NCI-H2227 (cell line): ENCODE measurements at regions not wholly inside any gene's neighbourhood (a gene's known extent, or its start where the extent isn't known, plus 50 kb on each side); places are given as distances from the start of the nearest gene placed in this dataset.
A peak's percentile ranks its signal among the peaks of the same experiment; 100 is the strongest.
"Not testable (repeated sequence)": the region's sequence is repeated elsewhere in the genome, so short reads cannot be mapped to it uniquely, and the experiment has no call there.

Source experiments
- DNase-seq: peaks from one replicate; lab custom pipeline; 2025; ENCODE audit not compliant: unreplicated experiment; lab: John Stamatoyannopoulos, UW

DNA sequence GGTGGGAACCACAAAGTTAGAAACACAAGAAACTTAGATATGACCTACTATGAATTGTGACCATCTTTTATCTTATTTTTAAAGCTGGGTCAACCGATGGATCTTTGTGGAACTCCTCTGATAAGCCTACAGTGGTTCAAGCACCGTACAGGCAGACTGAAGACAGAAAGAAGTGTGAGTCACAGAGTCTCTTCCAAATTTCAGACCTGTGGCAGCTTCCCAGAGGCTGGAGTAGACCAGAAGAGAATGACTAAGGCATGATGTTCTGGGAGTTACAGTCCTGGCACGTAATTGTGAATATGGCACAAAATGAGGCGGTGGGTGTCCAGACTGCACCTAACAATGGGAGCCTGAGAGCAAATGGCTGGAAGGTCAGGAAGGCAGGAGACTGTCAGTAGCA lies 70.0 kb downstream of the LMO4 start:
- DNase-seq = no peak

DNA sequence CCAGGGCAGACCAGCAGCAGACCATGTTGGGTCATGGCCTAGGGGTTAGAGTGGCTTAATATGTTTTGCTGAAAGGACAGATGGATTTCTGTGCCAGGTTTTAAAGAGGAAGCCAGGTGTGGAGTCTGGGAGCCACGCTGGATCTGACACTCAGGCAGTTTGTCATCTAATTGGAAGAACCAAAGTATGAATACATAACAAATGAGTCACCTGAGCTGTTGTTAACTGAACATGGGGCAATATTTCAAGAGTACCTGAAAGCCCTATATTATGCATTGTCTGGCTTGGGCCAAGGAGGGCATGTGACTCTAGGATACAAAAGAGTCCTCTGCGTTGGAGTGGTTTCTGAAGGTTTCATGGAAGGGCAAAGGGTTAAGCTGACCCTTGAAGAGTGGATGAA lies 70.6 kb downstream of the LMO4 start:
- DNase-seq = peak; percentile 50

DNA sequence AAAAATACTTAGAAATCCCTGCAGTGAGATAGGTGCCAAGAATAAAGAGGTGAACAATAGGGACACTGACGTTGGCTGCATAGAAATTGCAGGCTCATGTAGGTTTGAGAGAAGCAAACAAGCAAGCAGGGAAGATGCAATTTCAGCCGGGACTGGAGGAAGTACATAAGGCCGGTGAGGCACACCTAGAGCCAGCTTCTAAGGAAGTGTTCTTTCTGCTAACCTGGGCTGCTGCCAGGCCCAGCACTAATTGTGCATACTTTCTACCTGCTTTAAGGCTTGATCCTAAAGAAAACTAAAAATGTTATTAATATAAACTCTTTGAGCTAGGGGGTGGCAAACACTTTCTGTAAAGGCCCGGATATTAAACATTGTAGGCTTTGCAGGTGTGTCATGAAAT lies 71.0 kb downstream of the LMO4 start:
- peak; percentile 50 for DNase-seq

DNA sequence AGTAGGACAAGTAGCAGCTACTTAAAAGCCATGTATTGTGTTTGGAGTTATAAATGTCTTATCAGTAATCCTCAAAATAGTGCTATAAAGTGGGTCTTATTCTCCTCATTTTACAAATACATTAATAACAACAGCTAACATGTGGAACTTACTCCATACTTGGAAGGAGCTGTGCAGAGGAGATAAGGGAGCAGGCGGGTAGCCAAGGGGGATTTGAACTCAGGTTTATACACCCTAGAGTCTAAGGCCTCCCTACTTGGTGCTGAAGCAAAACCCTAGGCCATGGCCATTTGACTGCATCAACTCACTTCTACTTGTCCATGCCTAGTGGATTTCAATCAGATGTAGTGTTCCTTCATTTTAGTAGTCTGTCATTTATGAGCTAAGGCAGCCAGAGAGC lies 72.1 kb downstream of the LMO4 start:
- no peak for DNase-seq

DNA sequence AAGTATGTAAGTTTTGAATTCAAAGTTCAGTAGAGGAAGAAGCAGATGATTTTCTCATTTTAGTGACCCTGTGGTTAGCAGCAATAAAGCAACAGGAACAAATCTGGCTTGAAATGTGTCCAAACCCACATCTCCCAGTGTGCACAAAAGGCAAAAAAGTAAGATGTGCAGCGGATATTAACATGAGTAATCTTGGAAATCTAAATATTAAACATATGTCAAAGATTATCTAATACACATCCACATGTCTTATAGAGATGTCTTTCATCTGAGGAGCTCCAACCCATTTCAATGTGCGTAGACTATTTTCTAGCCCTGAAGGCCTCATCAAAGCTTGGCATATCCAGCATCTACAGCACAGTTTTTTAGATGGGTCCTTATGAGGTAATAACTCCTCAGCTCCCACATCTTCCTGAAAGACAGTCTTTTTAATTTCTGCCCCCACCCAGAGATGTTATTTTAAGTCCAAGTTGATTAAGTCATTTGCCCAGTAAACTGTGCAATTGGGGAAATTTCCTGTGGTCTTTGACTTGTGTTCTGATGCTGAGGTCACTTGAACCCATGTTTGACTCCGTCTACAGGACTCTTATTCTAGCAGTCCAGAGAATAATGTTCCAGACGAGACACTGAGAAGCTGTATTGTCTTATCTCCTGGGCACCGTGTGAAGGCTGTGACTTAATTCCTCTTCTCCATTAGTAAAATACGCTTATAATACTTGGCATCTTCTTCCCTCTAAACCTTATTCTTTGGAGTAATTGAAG lies 73.7 kb downstream of the LMO4 start:
- no peak for DNase-seq

DNA sequence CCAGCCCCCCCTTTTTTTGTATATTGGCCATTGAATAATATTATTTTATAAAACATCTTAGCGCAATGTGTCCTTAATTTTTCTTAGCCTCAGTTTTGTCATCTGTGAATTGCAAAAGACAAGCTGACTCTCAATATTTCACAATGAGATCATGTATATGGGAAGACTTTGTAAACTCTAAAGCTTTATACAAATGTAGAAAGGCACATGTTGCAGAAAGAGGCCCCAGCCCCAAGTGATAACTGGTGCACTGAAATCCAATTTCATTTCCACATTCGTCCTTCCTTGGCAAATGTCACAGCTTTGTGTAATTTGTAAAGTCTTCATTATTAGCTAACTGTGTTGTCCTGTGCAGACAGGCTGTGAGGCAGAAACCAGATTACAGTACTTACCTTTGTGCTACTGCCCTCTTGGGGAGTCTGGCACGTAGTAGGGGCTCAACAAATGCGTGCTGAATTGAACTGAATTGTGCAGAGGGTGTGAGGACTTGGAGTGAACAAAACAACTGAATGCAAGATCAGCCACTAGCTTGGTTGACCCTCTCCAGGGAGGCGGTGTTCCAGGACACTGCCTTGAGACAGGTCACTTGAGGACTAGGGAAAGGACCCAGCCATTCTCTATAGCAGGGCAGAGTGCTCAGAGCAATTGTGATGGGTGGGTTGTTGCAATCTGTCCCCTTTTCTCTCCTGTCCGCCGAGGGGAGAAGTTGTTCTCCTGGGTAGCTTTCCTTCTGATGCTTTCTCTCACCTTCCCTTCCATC lies 74.6 kb downstream of the LMO4 start:
- no peak for DNase-seq

DNA sequence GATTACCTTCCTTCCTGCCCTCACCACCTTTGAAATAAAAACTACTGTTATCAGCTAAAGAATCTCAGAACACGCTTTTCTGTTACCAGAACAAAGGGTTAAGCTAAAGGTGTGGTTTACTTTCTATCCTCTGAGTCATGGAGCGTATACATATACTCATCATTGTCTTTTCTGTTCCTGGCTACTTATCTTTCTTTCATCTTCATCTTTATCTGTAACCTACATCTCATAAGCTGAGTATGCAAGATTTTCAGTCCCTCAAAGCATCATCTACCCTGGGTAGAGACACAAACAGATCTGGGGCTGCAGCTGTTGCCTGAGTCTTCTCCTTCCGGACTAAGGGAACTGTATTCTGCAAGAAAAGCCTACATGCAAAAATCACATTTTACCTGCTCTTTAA lies 75.6 kb downstream of the LMO4 start:
- no peak for DNase-seq

DNA sequence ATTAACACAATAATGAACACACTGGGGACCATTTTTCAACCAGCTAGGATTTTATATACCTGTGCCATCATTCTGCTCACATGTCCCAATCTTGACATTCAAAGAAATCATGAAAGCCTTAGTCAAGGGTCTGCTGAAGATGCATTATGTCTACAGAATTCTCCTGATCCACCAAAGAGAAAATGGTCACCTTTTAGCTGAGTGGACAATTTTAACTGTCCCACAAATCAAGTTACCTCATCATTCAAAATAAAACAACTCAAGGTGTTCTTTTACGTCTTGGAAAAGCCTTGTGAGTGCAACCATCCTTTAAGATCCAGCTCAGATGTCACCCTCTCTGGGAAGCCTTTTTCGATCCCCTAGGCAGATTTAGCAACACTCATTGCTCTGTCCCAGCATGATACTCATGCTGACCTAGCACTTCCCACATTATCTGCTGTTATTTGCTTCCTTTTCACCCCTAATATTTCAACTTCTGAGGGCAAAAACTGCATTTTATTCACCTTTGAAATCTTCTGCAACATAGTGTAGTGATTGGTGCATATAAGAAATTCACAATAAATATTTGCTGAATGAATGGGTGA lies 80.1 kb downstream of the LMO4 start:
- DNase-seq = no peak

DNA sequence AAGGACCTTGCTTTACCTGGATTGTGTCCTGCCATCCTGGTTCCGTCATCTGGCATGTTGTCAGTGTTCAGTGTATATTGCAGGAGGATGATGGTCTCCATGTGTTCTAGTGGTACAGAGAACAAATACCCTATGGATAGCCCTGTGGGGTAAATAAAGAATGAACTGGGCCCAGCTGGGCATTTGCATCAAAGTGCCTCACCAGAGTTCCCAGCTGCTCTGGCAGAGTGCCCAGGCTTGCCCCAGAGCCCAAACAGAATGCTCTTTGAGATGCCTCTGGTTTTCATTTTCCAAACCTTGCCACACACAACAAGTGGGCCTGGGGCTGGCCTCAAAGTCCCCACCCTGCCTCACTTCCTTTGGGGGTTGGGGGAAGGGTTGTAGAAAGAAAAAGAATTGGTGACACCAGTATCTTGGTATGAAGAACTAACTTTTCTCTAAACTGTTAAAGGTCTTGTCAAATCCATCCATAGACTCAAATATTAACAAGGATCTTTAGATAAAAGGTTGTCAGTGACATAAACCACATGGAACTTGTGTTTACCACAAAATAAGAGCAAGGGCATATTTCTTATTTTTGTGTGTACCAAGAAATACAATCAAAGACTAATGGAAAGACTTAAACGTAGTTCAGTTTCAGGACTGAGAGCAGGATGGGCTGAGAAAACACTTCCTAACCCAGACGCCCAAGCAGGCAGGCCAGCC lies 82.2 kb downstream of the LMO4 start:
- DNase-seq = no peak

DNA sequence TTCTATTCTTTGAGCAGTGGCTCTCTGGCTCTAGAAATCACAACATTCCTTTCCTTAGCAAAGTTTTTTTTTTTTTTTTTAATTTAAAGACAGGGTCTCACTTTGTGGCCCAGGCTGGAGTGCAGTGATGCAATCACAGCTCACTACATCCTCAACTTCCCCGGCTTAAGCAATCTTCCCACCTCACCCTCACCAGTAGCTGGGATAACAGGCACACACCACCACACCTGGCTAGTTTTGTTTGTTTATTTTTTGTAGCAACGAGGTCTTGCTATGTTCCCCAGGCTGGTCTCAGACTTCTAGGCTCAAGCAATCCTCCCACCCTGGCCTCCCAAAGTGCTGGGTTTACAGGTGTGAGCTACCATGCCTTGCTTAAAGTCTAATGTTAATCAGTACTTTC lies 85.2 kb downstream of the LMO4 start:
- DNase-seq = not testable (repeated sequence)

DNA sequence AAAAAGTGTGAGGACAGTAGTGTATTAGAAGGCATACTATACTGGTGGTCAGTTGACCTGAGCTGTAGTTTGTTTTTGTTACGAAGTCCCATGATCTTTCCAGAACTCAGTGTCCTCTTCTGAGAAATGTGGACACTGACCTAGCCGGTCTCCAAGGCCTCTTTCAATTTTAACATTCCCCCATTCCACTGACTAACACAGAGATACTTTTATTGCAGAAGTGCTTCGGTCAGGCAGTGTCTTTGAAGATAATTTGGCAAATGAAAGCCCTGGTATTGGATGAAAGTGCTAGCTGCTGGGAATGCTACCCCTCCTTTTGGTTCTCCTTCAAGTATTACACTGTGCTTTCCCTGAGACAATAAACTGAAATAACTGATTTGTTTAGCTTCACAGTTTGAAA lies 89.4 kb downstream of the LMO4 start:
- no peak for DNase-seq

DNA sequence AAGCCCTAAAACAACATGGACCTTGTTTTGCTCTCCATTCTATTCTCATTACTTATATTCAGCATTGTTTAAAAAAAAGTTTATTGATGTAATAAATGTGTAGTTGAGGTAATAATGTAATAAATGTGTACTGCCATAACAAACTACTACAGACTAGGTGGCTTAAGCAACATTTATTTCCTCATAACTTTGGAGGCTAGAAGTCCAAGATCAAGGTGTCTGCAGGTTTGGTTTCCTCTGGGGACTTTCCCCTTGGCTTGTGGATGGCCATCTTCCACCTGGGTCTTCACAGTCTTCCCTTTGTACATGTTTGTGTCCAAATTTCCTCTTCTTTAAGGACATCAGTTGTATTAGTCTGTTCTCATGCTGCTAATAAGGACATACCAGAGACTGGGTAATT lies 93.1 kb downstream of the LMO4 start:
- no peak for DNase-seq

DNA sequence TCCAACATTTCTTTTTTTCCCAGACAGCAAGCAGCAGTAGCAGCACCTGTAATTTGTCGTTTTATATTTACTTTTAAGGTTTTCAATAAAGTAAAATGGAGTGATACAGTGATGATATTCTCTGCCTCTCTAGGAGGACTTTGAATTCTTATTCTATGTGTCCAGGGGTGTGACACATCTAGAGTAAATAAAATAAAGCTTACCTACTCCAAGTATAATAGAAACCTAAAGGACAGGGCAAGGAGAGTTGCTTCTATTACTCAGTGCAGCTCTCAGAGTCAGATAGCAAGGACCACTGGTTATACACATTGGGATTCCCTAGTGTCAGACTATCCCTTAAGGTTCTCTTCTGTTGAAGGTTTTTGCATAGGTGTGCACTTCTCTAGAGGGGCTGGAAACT lies 95.9 kb downstream of the LMO4 start:
- DNase-seq = no peak

DNA sequence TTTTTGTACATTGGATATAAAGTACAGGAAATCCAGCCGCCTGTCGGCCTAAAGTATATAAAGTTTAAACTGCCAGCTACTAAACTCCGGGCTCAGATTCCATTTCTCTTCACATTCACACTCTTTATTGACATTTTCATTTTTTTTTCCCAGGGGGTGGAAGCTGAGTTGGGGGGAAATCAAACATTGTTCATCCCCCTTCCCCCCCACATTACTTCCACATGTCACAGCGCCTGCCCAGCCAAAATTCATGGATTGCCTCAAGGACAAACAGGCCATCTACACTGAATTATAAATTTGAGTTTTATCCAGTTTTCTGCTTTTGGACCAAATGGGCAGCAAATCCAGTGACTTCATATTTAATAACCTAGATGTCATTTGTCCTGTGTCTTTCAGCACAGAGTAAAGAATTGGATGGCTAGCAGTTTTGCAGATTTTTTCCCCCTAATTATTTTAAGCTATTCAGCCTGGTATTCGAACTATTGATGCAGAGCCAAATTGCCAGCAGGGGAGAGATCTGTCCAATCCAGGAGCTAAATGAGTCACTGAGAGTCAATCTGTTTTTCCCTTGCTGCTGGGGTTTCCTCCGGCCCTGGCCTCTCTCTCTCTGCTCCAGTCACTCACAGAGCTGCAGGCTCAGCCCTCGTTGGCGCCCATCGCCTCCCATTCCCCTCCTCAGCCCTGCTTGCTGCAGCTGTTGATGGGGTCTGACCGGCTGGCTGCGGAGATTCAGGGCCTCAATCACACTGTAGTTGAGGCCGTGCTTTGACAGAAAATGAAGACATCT lies 98.0 kb downstream of the LMO4 start:
- no peak for DNase-seq

DNA sequence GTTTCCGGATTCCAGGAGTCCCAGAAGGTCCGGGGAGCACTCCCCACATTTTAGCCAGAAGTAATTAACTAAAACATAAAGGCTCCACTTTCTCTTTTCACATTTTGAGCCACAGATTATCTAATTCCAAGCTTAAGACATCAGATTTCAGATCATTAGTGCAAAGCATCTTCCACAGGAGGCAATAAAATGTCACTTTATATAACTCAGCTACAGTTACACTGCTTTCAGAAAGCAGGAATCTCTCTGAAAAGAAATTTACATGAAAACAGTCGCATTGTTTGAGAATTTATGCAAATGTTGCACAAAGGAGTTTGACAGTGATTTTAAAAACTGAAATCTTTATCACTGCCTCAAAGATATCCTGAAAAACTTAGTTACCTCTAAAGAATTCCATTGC lies 99.7 kb downstream of the LMO4 start:
- no peak for DNase-seq

DNA sequence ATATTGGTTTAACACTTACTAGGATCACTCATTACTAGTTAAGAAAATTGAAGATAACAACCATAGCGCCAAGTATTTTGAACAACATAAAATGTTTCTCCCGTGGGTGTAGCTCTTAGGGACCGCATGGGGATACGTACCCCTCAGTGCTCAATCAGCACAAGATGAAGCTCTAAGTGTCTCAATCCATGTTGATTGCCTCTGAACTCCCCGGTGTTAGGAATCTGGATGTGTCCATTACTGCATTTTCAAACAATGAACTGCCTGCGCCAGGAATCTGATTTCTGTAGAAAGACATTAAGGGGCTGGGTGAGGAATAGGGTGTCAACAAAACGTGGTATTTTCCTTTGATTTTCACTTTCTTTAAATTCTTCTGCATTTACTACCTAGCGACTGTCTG lies 100.2 kb downstream of the LMO4 start:
- no peak for DNase-seq

DNA sequence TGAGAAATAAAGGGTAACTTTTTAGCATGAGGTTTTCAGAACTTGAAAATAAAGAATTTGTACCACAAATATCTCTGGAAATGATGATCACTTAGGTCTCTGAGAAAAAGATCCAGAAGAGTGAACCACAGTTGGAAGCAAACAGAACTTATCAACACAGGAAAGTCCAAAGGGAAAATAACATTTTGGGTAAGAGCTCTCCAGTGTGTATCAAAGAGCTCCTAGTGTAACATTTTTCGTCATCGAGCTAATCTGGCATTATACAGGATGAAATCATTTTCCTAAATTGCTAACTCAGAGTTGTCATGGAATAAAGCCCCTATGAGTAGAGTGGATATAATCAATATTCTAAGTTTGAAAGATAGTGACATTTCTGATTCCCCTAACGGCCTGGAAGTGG lies 104.0 kb downstream of the LMO4 start:
- DNase-seq = no peak

DNA sequence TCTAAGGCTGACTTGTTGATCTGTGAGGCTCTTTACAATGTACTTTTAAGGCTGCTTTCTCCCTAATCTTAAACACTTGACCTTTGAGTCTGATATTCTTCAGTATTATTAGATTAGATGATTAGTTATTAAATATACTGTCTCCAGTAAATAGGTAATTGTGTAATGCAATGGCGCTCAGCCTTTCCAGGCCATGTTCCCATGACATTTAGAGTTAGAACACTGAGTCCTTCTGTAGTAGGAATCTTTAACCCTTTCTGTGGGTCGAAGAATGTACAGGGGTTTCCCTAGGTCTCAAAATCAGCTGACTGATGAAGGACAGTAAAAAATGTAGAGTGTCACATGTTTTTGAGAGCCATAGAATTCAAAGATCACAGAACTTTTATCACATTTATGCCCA lies 104.4 kb downstream of the LMO4 start:
- not testable (repeated sequence) for DNase-seq

DNA sequence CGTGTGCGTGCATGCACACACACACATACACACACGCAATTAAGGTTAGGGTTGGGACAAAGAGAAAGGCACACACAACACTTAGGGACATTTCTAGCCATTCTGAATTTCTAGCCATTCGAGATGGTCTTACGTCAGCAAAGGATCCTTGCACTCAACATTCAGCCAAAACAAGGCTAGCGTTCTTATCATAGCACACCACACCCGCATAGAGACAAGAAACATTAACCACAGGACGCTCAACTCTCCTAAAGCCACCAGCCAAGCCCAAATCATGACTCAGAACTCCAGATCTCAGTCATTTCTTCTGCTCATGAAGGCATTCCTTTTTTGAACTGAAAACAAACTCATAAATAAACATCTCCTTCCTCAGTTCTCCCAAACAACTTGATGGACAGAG lies 106.8 kb downstream of the LMO4 start:
- no peak for DNase-seq

DNA sequence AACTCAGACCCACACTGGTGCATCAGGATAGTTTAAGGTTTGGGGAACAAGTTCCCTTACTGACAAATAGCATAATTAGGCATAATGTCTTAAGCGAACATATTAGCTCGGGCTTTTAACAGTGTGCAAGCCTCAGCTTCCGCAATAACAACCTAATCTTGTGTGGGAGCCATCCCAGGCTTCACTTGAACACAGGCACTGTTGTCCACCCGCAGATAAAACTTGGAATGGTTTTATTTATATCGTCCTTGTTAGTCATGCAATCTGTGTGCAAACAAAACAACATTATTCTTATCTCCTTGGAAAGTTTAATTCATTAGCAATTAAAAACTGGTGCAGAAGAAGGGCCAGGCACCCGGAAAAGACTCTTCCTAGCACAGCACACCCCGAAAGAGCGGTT lies 107.4 kb downstream of the LMO4 start:
- not testable (repeated sequence) for DNase-seq

DNA sequence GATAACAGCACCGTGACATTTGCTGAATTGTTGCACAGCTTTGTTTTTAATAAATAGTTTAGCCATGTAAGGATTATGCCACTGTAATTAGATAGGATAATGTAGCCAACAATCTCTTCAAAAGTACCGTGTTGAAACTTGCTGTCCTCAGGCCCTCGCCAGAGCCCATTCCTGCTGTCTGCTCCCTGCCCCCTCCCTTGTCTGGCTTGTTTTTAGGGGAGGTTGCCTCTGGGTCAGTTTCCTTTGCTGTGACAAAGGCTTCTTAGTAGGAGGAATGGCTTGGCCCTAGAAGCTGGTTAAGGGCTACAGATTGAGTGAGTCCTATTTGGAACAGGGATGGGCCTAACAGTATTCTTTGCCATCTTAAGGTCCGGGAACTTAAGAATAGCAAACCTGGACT lies 107.9 kb downstream of the LMO4 start:
- DNase-seq = no peak
